ENCODE measurements at regions not wholly inside any gene's neighbourhood (a gene's known extent, or its start where the extent isn't known, plus 50 kb on each side); places are given as distances from the start of the nearest gene placed in this dataset.

- Histone ChIP-seq H3K4me3 (no peak overlapping the region), H3K4me1 (no peaks in the 10 kb centered on the region), H3K9me3 (no peaks in the 10 kb centered on the region), H3K36me3 (no peaks in the 10 kb centered on the region), H3K27ac (no peak overlapping the region), H3K27me3 (no peaks in the 10 kb centered on the region)
- intact Hi-C loops (cut with DNase I; ENCODE audit: low total_unique reads): no loop called here
- TF ChIP-seq CTCF (IDR thresholded peaks at IDR 0.05): no peak
- TF ChIP-seq POLR2A (IDR thresholded peaks at IDR 0.05): no peak
- DNase-seq: no peak
Observed at GRCh38 chr13:47801555-47801954, 199.5 kb downstream of the SUCLA2 start.

GRCh38 chr13:47800593-47800992 lies 200.5 kb downstream of the SUCLA2 start:
- intact Hi-C loops (cut with DNase I; ENCODE audit: low total_unique reads): no loop called here
- Histone ChIP-seq H3K27me3 (no peaks in the 10 kb centered on the region), H3K27ac (no peak overlapping the region), H3K36me3 (no peaks in the 10 kb centered on the region), H3K4me1 (no peaks in the 10 kb centered on the region), H3K9me3 (no peaks in the 10 kb centered on the region), H3K4me3 (no peak overlapping the region)
- no peak for DNase-seq
- TF ChIP-seq CTCF (IDR thresholded peaks at IDR 0.05) (no peak), POLR2A (IDR thresholded peaks at IDR 0.05) (no peak)

GRCh38 chr13:47798906-47799305 lies 202.2 kb downstream of the SUCLA2 start:
- Histone ChIP-seq H3K27ac (no peak overlapping the region), H3K27me3 (no peaks in the 10 kb centered on the region), H3K36me3 (no peaks in the 10 kb centered on the region), H3K4me3 (no peak overlapping the region), H3K4me1 (no peaks in the 10 kb centered on the region), H3K9me3 (no peaks in the 10 kb centered on the region)
- TF ChIP-seq CTCF (IDR thresholded peaks at IDR 0.05): no peak
- no peak for TF ChIP-seq POLR2A (IDR thresholded peaks at IDR 0.05)
- intact Hi-C loops (cut with DNase I; ENCODE audit: low total_unique reads): no loop called here
- DNase-seq: no peak

- Histone ChIP-seq H3K9me3 (no peaks in the 10 kb centered on the region), H3K36me3 (no peaks in the 10 kb centered on the region), H3K27ac (no peak overlapping the region), H3K4me3 (no peak overlapping the region), H3K27me3 (no peaks in the 10 kb centered on the region), H3K4me1 (no peaks in the 10 kb centered on the region)
- TF ChIP-seq POLR2A (IDR thresholded peaks at IDR 0.05) (no peak), CTCF (IDR thresholded peaks at IDR 0.05) (no peak)
- no peak for DNase-seq
- intact Hi-C loops (cut with DNase I; ENCODE audit: low total_unique reads): no loop called here
Observed at GRCh38 chr13:47798194-47798593, 202.9 kb downstream of the SUCLA2 start.

GRCh38 chr13:47796816-47797215 lies 204.3 kb downstream of the SUCLA2 start:
- DNase-seq: no peak
- H3K4me3 ChIP-seq: no peak overlapping the region
- intact Hi-C loops (cut with DNase I; ENCODE audit: low total_unique reads): no loop called here
- TF ChIP-seq CTCF (IDR thresholded peaks at IDR 0.05): no peak
- TF ChIP-seq POLR2A (IDR thresholded peaks at IDR 0.05): no peak
- H3K27ac ChIP-seq: no peak overlapping the region
- H3K27me3 ChIP-seq: no peaks in the 10 kb centered on the region
- H3K4me1 ChIP-seq: no peaks in the 10 kb centered on the region
- H3K9me3 ChIP-seq: no peaks in the 10 kb centered on the region
- H3K36me3 ChIP-seq: no peaks in the 10 kb centered on the region
